ENCODE measurements at regions not wholly inside any gene's neighbourhood (a gene's known extent, or its start where the extent isn't known, plus 50 kb on each side); places are given as distances from the start of the nearest gene placed in this dataset.

- no peaks in the 10 kb centered on the region for H3K4me1 ChIP-seq (replicated peaks in 1 of 2)
- no peak for TF ChIP-seq CTCF (IDR thresholded peaks at IDR 0.05)
- H3K27me3 ChIP-seq: no peaks in the 10 kb centered on the region
- 56 to 67% (median 66%) methylated on average over 3 of the region's 3 CpGs for WGBS, 4 donors
- DNase-seq: no peak
- H3K9me3 ChIP-seq (replicated peaks in 1 of 3): no peaks in the 10 kb centered on the region
- no peak overlapping the region for H3K4me3 ChIP-seq
- no peaks in the 10 kb centered on the region for H3K36me3 ChIP-seq (replicated peaks in 1 of 2)
- intact Hi-C loops (cut with DNase I): no loop called here
- H3K27ac ChIP-seq: no peak overlapping the region
Measured at GRCh38 chr12:126087692-126088091, 1022.5 kb downstream of the AACS start.

GRCh38 chr12:126093908-126094307 lies 1028.7 kb downstream of the AACS start:
- WGBS, 4 donors: 83 to 100% (median 86%) methylated on average over 1 of the region's 1 CpG
- H3K27me3 ChIP-seq: no peaks in the 10 kb centered on the region
- DNase-seq: no peak
- no peaks in the 10 kb centered on the region for H3K36me3 ChIP-seq (replicated peaks in 1 of 2)
- intact Hi-C loops (cut with DNase I): no loop called here
- no peak overlapping the region for H3K27ac ChIP-seq
- no peaks in the 10 kb centered on the region for H3K9me3 ChIP-seq (replicated peaks in 1 of 3)
- no peaks in the 10 kb centered on the region for H3K4me1 ChIP-seq (replicated peaks in 1 of 2)
- no peak overlapping the region for H3K4me3 ChIP-seq
- TF ChIP-seq POLR2A (IDR thresholded peaks at IDR 0.05): no peak
- TF ChIP-seq CTCF (IDR thresholded peaks at IDR 0.05): no peak

- 69 to 83% (median 78%) methylated on average over 3 of the region's 3 CpGs for WGBS, 4 donors
- H3K27ac ChIP-seq: no peak overlapping the region
- H3K9me3 ChIP-seq (replicated peaks in 1 of 3): no peaks in the 10 kb centered on the region
- peaks cover 3% of the 10 kb centered on the region for H3K27me3 ChIP-seq
- intact Hi-C loops (cut with DNase I): no loop called here
- H3K4me3 ChIP-seq: no peak overlapping the region
- H3K4me1 ChIP-seq (replicated peaks in 1 of 2): no peaks in the 10 kb centered on the region
- TF ChIP-seq CTCF (IDR thresholded peaks at IDR 0.05): no peak
- no peak for TF ChIP-seq POLR2A (IDR thresholded peaks at IDR 0.05)
- H3K36me3 ChIP-seq (replicated peaks in 1 of 2): no peaks in the 10 kb centered on the region
- no peak for DNase-seq
Measured at GRCh38 chr12:126095748-126096510, 1030.7 kb downstream of the AACS start.

- no peaks in the 10 kb centered on the region for H3K9me3 ChIP-seq (replicated peaks in 1 of 3)
- H3K36me3 ChIP-seq (replicated peaks in 1 of 2): no peaks in the 10 kb centered on the region
- intact Hi-C loops (cut with DNase I): no loop called here
- 54 to 68% (median 57%) methylated on average over 4 of the region's 4 CpGs for WGBS, 4 donors
- H3K4me3 ChIP-seq: no peak overlapping the region
- no peak for TF ChIP-seq CTCF (IDR thresholded peaks at IDR 0.05)
- no peak for TF ChIP-seq POLR2A (IDR thresholded peaks at IDR 0.05)
- no peak for DNase-seq
- no peaks in the 10 kb centered on the region for H3K27me3 ChIP-seq
- H3K4me1 ChIP-seq (replicated peaks in 1 of 2): no peaks in the 10 kb centered on the region
- H3K27ac ChIP-seq: no peak overlapping the region
Measured at GRCh38 chr12:126106706-126107105, 1041.5 kb downstream of the AACS start.

Measured in adrenal gland (tissue), 9 donors.